ENCODE measurements at regions not wholly inside any gene's neighbourhood (a gene's known extent, or its start where the extent isn't known, plus 50 kb on each side); places are given as distances from the start of the nearest gene placed in this dataset.

DNA sequence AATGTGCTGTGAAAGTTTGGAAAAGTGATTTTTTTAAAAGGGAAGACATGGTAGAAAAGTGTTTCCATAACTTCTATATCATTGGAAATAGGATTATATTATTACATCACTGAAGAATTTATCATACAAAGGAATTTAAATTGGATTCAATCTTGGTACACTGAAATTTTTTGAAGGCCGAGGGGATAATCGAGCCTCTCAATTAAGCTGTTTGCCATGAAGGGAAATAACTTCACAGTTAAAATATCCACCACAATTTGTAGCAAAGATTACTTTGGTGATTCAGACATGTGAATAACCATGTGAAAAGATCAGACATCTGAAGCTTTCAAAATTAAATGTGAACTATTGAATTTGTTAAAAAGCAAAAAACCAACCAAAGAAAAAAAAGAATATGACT lies 215.3 kb downstream of the KLF5 start:
- TF ChIP-seq, protein P1, sequence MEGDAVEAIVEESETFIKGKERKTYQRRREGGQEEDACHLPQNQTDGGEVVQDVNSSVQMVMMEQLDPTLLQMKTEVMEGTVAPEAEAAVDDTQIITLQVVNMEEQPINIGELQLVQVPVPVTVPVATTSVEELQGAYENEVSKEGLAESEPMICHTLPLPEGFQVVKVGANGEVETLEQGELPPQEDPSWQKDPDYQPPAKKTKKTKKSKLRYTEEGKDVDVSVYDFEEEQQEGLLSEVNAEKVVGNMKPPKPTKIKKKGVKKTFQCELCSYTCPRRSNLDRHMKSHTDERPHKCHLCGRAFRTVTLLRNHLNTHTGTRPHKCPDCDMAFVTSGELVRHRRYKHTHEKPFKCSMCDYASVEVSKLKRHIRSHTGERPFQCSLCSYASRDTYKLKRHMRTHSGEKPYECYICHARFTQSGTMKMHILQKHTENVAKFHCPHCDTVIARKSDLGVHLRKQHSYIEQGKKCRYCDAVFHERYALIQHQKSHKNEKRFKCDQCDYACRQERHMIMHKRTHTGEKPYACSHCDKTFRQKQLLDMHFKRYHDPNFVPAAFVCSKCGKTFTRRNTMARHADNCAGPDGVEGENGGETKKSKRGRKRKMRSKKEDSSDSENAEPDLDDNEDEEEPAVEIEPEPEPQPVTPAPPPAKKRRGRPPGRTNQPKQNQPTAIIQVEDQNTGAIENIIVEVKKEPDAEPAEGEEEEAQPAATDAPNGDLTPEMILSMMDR (IDR thresholded peaks at IDR 0.05; ENCODE audit: borderline replicate concordance, control extremely low read depth, extremely low read depth, insufficient read depth, missing control alignments), result no peak
- no peak for DNase-seq (ENCODE audit: low spot score)
- in situ Hi-C loops (cut with MboI; ENCODE audit: low sequenced_read_pairs, unreplicated experiment), result no loop called here

DNA sequence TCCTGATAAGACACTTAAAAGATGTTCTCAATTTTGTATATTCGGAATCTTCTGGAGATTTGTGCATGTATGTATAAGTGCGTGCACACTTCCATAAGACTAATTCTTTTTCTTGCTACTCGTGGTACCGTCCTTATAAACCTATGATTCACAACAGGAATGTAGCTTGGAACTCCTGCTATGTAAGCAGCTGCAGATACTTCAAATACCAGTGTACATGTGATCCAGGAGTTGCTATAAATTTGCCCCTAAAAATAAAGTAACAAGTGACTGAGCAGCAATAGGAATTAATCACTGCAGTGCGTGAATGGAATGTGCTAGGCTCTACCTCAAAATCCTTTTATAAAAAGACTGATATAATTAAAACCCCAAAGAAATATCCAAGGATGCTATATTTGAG lies 214.9 kb downstream of the KLF5 start:
- DNase-seq (ENCODE audit: low spot score), result no peak
- TF ChIP-seq, protein P1 (IDR thresholded peaks at IDR 0.05; ENCODE audit: borderline replicate concordance, control extremely low read depth, extremely low read depth, insufficient read depth, missing control alignments), result no peak
- in situ Hi-C loops (cut with MboI; ENCODE audit: low sequenced_read_pairs, unreplicated experiment), result no loop called here

DNA sequence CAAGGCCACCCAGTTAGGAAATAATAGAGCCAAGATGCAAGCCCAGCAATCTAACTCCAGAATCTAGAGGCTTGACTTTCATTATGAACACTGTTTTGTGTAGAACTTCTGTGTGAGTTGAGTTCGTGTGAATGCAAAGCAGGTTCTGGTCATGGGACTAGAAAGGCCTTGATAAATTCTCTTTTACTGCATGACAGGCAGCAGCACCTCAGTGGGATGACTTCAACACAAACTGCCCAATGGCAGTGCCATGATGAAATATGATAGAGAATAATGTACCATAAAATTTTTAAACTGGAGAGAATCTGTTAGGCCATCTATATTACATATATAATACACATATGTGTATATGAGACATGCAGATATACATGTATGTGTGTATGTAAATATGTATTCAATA lies 214.5 kb downstream of the KLF5 start:
- TF ChIP-seq, protein P1 (IDR thresholded peaks at IDR 0.05; ENCODE audit: borderline replicate concordance, control extremely low read depth, extremely low read depth, insufficient read depth, missing control alignments), result no peak
- in situ Hi-C loops (cut with MboI; ENCODE audit: low sequenced_read_pairs, unreplicated experiment), result no loop called here
- no peak for DNase-seq (ENCODE audit: low spot score)

DNA sequence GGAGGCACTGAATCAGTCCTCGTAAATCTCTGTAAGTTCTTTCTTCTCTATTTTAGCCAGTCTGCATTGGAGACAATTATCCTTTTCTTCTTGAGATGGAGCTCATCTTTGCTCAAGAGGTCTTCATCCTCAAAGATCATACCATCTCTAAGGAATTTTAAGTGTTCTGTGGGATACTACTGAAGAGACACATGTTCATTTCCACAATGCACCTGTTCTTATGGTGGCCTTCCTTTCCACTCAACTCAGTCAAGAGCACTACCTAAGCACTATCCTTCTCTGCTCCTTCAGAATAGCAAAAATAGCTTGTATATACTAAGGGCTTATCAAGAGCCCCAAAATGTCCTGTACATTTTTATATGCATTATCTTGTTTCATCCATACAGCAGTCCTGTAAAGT lies 214.0 kb downstream of the KLF5 start:
- TF ChIP-seq, protein P1 (IDR thresholded peaks at IDR 0.05; ENCODE audit: borderline replicate concordance, control extremely low read depth, extremely low read depth, insufficient read depth, missing control alignments), result no peak
- in situ Hi-C loops (cut with MboI; ENCODE audit: low sequenced_read_pairs, unreplicated experiment), result no loop called here
- DNase-seq (ENCODE audit: low spot score), result no peak

DNA sequence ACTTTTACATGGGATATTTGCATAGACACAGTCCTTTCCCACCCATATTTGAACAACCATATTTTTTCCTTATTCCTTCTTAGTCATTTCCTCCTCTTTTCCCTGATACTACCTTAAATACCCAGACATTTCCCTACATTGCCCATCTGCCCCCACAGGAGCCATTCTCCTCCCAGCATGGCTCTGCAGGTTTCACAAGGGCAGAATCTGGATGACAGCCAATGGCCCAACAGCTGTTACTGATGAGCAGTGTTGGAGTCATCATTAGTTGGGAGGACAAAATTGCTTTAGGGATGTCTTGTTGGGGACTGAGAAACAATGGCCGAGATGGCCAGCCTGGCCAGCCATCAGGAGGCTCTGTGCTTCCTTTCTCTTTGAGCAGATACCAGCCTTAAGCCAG lies 209.5 kb downstream of the KLF5 start:
- DNase-seq (ENCODE audit: low spot score), result no peak

DNA sequence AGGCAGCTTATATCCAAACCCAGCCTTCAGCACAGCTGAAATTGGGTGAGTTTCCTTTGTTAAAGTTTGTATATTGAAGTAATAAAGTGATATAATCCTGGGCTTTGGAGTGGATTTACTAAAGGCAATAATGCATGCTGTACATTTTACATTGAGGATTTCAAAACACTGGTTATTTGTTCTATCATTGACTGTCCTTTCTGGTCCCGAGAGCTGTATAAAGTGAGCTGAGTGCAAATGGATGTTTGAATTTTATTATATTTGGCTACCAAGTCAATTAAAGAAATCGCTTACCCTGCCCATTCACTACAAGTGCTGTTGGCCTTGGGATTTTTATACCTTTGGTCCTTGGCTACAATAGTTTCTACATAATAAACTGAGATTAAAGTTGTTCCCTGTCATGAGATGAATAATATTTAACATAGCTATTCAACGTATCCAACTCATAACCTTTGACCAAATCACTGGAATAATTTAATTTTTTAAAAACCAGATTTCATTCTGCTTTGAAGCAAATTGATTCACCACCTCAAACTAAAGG lies 207.9 kb downstream of the KLF5 start:
- DNase-seq (ENCODE audit: low spot score), result no peak
- TF ChIP-seq, protein P1 (IDR thresholded peaks at IDR 0.05; ENCODE audit: borderline replicate concordance, control extremely low read depth, extremely low read depth, insufficient read depth, missing control alignments), result no peak
- in situ Hi-C loops (cut with MboI; ENCODE audit: low sequenced_read_pairs, unreplicated experiment), result no loop called here

More for the DNA sequence above, 209.5 kb downstream of the KLF5 start:
- TF ChIP-seq, protein P1 (IDR thresholded peaks at IDR 0.05; ENCODE audit: borderline replicate concordance, control extremely low read depth, extremely low read depth, insufficient read depth, missing control alignments), result no peak
- in situ Hi-C loops (cut with MboI; ENCODE audit: low sequenced_read_pairs, unreplicated experiment), result no loop called here
